ENCODE measurements at regions not wholly inside any gene's neighbourhood (a gene's known extent, or its start where the extent isn't known, plus 50 kb on each side); places are given as distances from the start of the nearest gene placed in this dataset.

DNA sequence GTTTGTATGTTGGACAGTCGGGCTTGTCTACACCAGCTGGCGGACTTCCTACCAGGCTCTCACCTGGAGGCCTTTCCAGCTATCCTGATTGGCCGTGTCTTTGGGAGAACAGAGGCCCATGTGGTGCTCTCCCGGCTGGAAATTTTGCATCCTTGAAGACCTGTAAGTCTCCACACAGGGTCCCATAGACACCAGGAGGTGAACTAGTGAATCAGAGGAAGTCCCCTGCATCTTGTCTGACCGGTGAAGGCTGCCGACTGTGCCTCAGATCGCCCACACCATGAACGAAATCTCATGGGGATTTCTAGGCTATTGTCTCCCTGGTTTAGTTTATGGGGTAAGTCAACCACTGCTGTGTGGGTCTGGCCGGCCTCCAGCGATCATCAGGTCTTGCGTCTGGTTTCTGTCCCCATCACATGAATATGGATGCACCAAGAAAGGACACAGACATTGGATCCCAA is 108.4 kb upstream of the LYZL2 start:
- no peak overlapping the region for H3K27ac ChIP-seq (ENCODE audit: control insufficient read depth, insufficient read depth, low read length)

GRCh38 chr10:30736685-30737232 is 107.2 kb upstream of the LYZL2 start:
- H3K4me2 ChIP-seq (ENCODE audit: control insufficient read depth, extremely low read depth, insufficient read depth, low read depth, low read length) = no peak overlapping the region
- no peak overlapping the region for H2AFZ ChIP-seq (ENCODE audit: control insufficient read depth, low read length)
- no peaks in the 10 kb centered on the region for H3K36me3 ChIP-seq (ENCODE audit: control insufficient read depth in 2 of 2, extremely low read depth in 1 of 2, insufficient read depth in 2 of 2, low read length in 2 of 2)
- no peaks in the 10 kb centered on the region for H3K79me2 ChIP-seq (ENCODE audit: control insufficient read depth, insufficient read depth, low read length)
- no peak for TF ChIP-seq EZH2 (IDR thresholded peaks at IDR 0.05; ENCODE audit: low read length)
- TF ChIP-seq, protein P1, sequence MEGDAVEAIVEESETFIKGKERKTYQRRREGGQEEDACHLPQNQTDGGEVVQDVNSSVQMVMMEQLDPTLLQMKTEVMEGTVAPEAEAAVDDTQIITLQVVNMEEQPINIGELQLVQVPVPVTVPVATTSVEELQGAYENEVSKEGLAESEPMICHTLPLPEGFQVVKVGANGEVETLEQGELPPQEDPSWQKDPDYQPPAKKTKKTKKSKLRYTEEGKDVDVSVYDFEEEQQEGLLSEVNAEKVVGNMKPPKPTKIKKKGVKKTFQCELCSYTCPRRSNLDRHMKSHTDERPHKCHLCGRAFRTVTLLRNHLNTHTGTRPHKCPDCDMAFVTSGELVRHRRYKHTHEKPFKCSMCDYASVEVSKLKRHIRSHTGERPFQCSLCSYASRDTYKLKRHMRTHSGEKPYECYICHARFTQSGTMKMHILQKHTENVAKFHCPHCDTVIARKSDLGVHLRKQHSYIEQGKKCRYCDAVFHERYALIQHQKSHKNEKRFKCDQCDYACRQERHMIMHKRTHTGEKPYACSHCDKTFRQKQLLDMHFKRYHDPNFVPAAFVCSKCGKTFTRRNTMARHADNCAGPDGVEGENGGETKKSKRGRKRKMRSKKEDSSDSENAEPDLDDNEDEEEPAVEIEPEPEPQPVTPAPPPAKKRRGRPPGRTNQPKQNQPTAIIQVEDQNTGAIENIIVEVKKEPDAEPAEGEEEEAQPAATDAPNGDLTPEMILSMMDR (optimal IDR thresholded peaks at IDR 0.05 in 1 of 3, IDR thresholded peaks at IDR 0.05 in 1 of 3, conservative IDR thresholded peaks at IDR 0.05 in 1 of 3; ENCODE audit: extremely low read depth in 1 of 3, insufficient read depth in 2 of 3, low read length in 3 of 3) = no peak
- H3K27me3 ChIP-seq (ENCODE audit: control insufficient read depth, extremely low read depth, insufficient read depth, low read length) = no peaks in the 10 kb centered on the region
- H3K4me3 ChIP-seq (ENCODE audit: control insufficient read depth in 2 of 3, extremely low read depth in 1 of 3, insufficient read depth in 2 of 3, low read depth in 1 of 3, low read length in 3 of 3) = no peak overlapping the region
- no peak overlapping the region for H3K9ac ChIP-seq (ENCODE audit: control insufficient read depth, extremely low read depth, insufficient read depth, low read length)
- H3K9me3 ChIP-seq (ENCODE audit: control insufficient read depth, low read depth, low read length) = no peaks in the 10 kb centered on the region
- no peaks in the 10 kb centered on the region for H3K4me1 ChIP-seq (ENCODE audit: control insufficient read depth, extremely low read depth, insufficient read depth, low read length)
- FAIRE-seq (no peak), DNase-seq (ENCODE audit: low read depth, low spot score) (no peak)
- no peaks in the 10 kb centered on the region for H3K9me1 ChIP-seq (ENCODE audit: control insufficient read depth, extremely low read depth, insufficient read depth, low read length)
- H4K20me1 ChIP-seq (ENCODE audit: control insufficient read depth, extremely low read depth, insufficient read depth, low read length) = no peaks in the 10 kb centered on the region
- no peak overlapping the region for H3K27ac ChIP-seq (ENCODE audit: control insufficient read depth, insufficient read depth, low read length)
- dilution Hi-C loops (cut with MboI; ENCODE audit: extremely low pct_ligation_motif_present, low sequenced_read_pairs) = no loop called here

More for the DNA sequence above, 108.4 kb upstream of the LYZL2 start:
- no peaks in the 10 kb centered on the region for H4K20me1 ChIP-seq (ENCODE audit: control insufficient read depth, extremely low read depth, insufficient read depth, low read length)
- H3K9ac ChIP-seq (ENCODE audit: control insufficient read depth, extremely low read depth, insufficient read depth, low read length) = no peak overlapping the region
- dilution Hi-C loops (cut with MboI; ENCODE audit: extremely low pct_ligation_motif_present, low sequenced_read_pairs) = no loop called here
- H3K27me3 ChIP-seq (ENCODE audit: control insufficient read depth, extremely low read depth, insufficient read depth, low read length) = no peaks in the 10 kb centered on the region
- H3K9me3 ChIP-seq (ENCODE audit: control insufficient read depth, low read depth, low read length) = no peaks in the 10 kb centered on the region
- H3K9me1 ChIP-seq (ENCODE audit: control insufficient read depth, extremely low read depth, insufficient read depth, low read length) = no peaks in the 10 kb centered on the region
- no peaks in the 10 kb centered on the region for H3K36me3 ChIP-seq (ENCODE audit: control insufficient read depth in 2 of 2, extremely low read depth in 1 of 2, insufficient read depth in 2 of 2, low read length in 2 of 2)
- no peaks in the 10 kb centered on the region for H3K79me2 ChIP-seq (ENCODE audit: control insufficient read depth, insufficient read depth, low read length)
- H3K4me1 ChIP-seq (ENCODE audit: control insufficient read depth, extremely low read depth, insufficient read depth, low read length) = no peaks in the 10 kb centered on the region
- no peak overlapping the region for H3K4me2 ChIP-seq (ENCODE audit: control insufficient read depth, extremely low read depth, insufficient read depth, low read depth, low read length)
- FAIRE-seq (no peak), DNase-seq (ENCODE audit: low read depth, low spot score) (no peak)
- TF ChIP-seq, protein P1 (optimal IDR thresholded peaks at IDR 0.05 in 1 of 3, IDR thresholded peaks at IDR 0.05 in 1 of 3, conservative IDR thresholded peaks at IDR 0.05 in 1 of 3; ENCODE audit: extremely low read depth in 1 of 3, insufficient read depth in 2 of 3, low read length in 3 of 3) = no peak
- TF ChIP-seq EZH2 (IDR thresholded peaks at IDR 0.05; ENCODE audit: low read length) = no peak
- no peak overlapping the region for H2AFZ ChIP-seq (ENCODE audit: control insufficient read depth, low read length)
- no peak overlapping the region for H3K4me3 ChIP-seq (ENCODE audit: control insufficient read depth in 2 of 3, extremely low read depth in 1 of 3, insufficient read depth in 2 of 3, low read depth in 1 of 3, low read length in 3 of 3)
